DND-41 (cell line): ENCODE measurements at regions not wholly inside any gene's neighbourhood (a gene's known extent, or its start where the extent isn't known, plus 50 kb on each side); places are given as distances from the start of the nearest gene placed in this dataset.

Source experiments
- ATAC-seq: fragments of 200-7000 bp; cut with Tn5 transposase; 3 replicates; pipeline ENCODE4 v1.9.1; 2021; ENCODE audit warnings: low read depth; ENCODE audit not compliant: insufficient read depth
- DNase-seq: peaks from one replicate; pipeline ENCODE4 v3.0.0-alpha.2; 2020
- H2AFZ ChIP-seq: 2 replicates; pipeline ENCODE4 v1.6.0; 2012; ENCODE audit warnings: low read depth, low read length
- H3K27ac ChIP-seq: 2 replicates; pipeline ENCODE4 v1.5.1; 2012; ENCODE audit warnings: low read length, inconsistent platforms
- H3K27me3 ChIP-seq: fragments of 200-600 bp; sonication (generic); 2 replicates; pipeline ENCODE4 v1.6.0; 2012; ENCODE audit warnings: low read length, mild to moderate bottlenecking, inconsistent platforms; ENCODE audit not compliant: insufficient read depth, poor library complexity
- H3K36me3 ChIP-seq: 2 replicates; pipeline ENCODE4 v1.5.1; 2012; ENCODE audit warnings: low read length, inconsistent platforms; ENCODE audit not compliant: insufficient read depth
- H3K4me1 ChIP-seq: 2 replicates; pipeline ENCODE4 v1.5.1; 2012; ENCODE audit warnings: mild to moderate bottlenecking, low read length; ENCODE audit not compliant: insufficient read depth
- H3K4me2 ChIP-seq: 2 replicates; pipeline ENCODE4 v1.6.0; 2012; ENCODE audit warnings: mild to moderate bottlenecking, moderate library complexity, low read length, inconsistent platforms; ENCODE audit not compliant: insufficient read depth
- H3K4me3 ChIP-seq, 2 experiments: fragments of 200-600 bp in 1 of 2; shearing (Covaris generic) in 1 of 2; 2 replicates each; pipeline ENCODE4 v1.5.1; 2012 to 2016; ENCODE audit warnings: inconsistent platforms in 2 of 2, low read length in 2 of 2, mild to moderate bottlenecking in 2 of 2, low read depth in 1 of 2, moderate library complexity in 1 of 2
- H3K79me2 ChIP-seq: 2 replicates; pipeline ENCODE4 v1.6.0; 2012; ENCODE audit warnings: low read length, inconsistent platforms; ENCODE audit not compliant: insufficient read depth
- H3K9ac ChIP-seq: 2 replicates; pipeline ENCODE4 v1.6.0; 2012; ENCODE audit warnings: low read depth, mild to moderate bottlenecking, inconsistent platforms, low read length, moderate library complexity
- H3K9me3 ChIP-seq: 2 replicates; pipeline ENCODE4 v1.5.1; 2012; ENCODE audit warnings: low read length, moderate library complexity, mild to moderate bottlenecking, inconsistent platforms; ENCODE audit not compliant: insufficient read depth, severe bottlenecking
- H4K20me1 ChIP-seq: 2 replicates; pipeline ENCODE4 v1.6.0; 2012; ENCODE audit warnings: low read length; ENCODE audit not compliant: insufficient read depth
- CTCF ChIP-seq: IDR thresholded peaks from 2 replicates; pipeline ENCODE4 v1.5.1; 2012; ENCODE audit warnings: borderline replicate concordance, low read length, moderate library complexity, mild to moderate bottlenecking; ENCODE audit not compliant: poor library complexity, severe bottlenecking; ENCODE audit errors: extremely low read depth
- EZH2 ChIP-seq: IDR thresholded peaks from 3 replicates; pipeline ENCODE4 v1.6.1; 2012; ENCODE audit warnings: borderline replicate concordance, low read depth, mild to moderate bottlenecking, moderate library complexity, low read length, inconsistent platforms; ENCODE audit not compliant: severe bottlenecking

GRCh38 chr19:27689734-27690241, 1523.2 kb downstream of the UQCRFS1 start:
- no peak for TF ChIP-seq EZH2
- no peak overlapping the region for H3K4me2 ChIP-seq
- H3K27ac ChIP-seq: no peak overlapping the region
- DNase-seq: no peak
- no peaks in the 10 kb centered on the region for H3K79me2 ChIP-seq
- H3K4me1 ChIP-seq: no peaks in the 10 kb centered on the region
- no peak for ATAC-seq
- H3K4me3 ChIP-seq: no peak overlapping the region
- H3K27me3 ChIP-seq: no peaks in the 10 kb centered on the region
- no peak overlapping the region for H2AFZ ChIP-seq
- no peaks in the 10 kb centered on the region for H4K20me1 ChIP-seq
- no peaks in the 10 kb centered on the region for H3K36me3 ChIP-seq
- no peak overlapping the region for H3K9ac ChIP-seq
- no peaks in the 10 kb centered on the region for H3K9me3 ChIP-seq

- Histone ChIP-seq H3K27me3 (no peaks in the 10 kb centered on the region), H4K20me1 (no peaks in the 10 kb centered on the region), H3K9me3 (no peaks in the 10 kb centered on the region), H3K36me3 (no peaks in the 10 kb centered on the region), H3K79me2 (no peaks in the 10 kb centered on the region), H3K9ac (no peak overlapping the region), H2AFZ (no peak overlapping the region), H3K4me3 (no peak overlapping the region), H3K4me2 (no peak overlapping the region), H3K4me1 (no peaks in the 10 kb centered on the region), H3K27ac (no peak overlapping the region)
- ATAC-seq: no peak
- TF ChIP-seq EZH2: no peak
- no peak for DNase-seq
Observed at GRCh38 chr19:27684293-27684692, 1528.7 kb downstream of the UQCRFS1 start.

GRCh38 chr19:27681972-27682371, 1531.0 kb downstream of the UQCRFS1 start:
- TF ChIP-seq CTCF (no peak), EZH2 (no peak)
- Histone ChIP-seq H3K27ac (no peak overlapping the region), H3K9me3 (no peaks in the 10 kb centered on the region), H3K4me3 (no peak overlapping the region), H3K4me2 (no peak overlapping the region), H3K4me1 (no peaks in the 10 kb centered on the region), H3K79me2 (no peaks in the 10 kb centered on the region), H3K27me3 (no peaks in the 10 kb centered on the region), H2AFZ (no peak overlapping the region), H4K20me1 (no peaks in the 10 kb centered on the region), H3K36me3 (no peaks in the 10 kb centered on the region), H3K9ac (no peak overlapping the region)
- DNase-seq (no peak), ATAC-seq (no peak)

GRCh38 chr19:27679905-27680304, 1533.0 kb downstream of the UQCRFS1 start:
- ATAC-seq (no peak), DNase-seq (no peak)
- Histone ChIP-seq H3K9ac (no peak overlapping the region), H3K36me3 (no peaks in the 10 kb centered on the region), H3K79me2 (no peaks in the 10 kb centered on the region), H2AFZ (no peak overlapping the region), H3K27me3 (no peaks in the 10 kb centered on the region), H3K4me2 (no peak overlapping the region), H3K9me3 (no peaks in the 10 kb centered on the region), H4K20me1 (no peaks in the 10 kb centered on the region), H3K4me3 (no peak overlapping the region), H3K27ac (no peak overlapping the region), H3K4me1 (no peaks in the 10 kb centered on the region)
- no peak for TF ChIP-seq EZH2
- no peak for TF ChIP-seq CTCF
